ENCODE measurements at regions not wholly inside any gene's neighbourhood (a gene's known extent, or its start where the extent isn't known, plus 50 kb on each side); places are given as distances from the start of the nearest gene placed in this dataset.
A peak's percentile ranks its signal among the peaks of the same experiment; 100 is the strongest.
"Not testable (repeated sequence)": the region's sequence is repeated elsewhere in the genome, so short reads cannot be mapped to it uniquely, and the experiment has no call there.

DNA sequence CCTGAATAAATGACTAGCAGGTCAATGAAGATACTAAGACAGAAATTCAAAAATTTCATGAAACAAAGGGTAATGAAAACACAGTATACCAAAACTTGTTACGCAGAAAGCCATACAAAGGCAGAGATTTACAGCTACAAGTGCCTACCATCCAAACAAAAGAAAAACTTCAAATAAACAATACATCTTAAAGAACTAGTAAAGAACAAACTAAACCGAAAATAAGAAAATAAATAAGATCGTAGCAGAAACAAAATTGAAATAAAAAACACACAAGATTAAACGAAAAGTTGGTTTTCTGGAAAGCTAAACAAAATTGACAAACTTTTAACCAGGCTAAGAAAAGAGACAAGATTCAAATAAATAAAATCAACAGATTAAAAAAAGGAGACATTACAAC is 51.5 kb downstream of the VPREB1 start:
- not testable (repeated sequence) for DNase-seq

GRCh38 chr22:22297159-22297793 is 52.7 kb downstream of the VPREB1 start:
- DNase-seq, result not testable (repeated sequence)

DNA sequence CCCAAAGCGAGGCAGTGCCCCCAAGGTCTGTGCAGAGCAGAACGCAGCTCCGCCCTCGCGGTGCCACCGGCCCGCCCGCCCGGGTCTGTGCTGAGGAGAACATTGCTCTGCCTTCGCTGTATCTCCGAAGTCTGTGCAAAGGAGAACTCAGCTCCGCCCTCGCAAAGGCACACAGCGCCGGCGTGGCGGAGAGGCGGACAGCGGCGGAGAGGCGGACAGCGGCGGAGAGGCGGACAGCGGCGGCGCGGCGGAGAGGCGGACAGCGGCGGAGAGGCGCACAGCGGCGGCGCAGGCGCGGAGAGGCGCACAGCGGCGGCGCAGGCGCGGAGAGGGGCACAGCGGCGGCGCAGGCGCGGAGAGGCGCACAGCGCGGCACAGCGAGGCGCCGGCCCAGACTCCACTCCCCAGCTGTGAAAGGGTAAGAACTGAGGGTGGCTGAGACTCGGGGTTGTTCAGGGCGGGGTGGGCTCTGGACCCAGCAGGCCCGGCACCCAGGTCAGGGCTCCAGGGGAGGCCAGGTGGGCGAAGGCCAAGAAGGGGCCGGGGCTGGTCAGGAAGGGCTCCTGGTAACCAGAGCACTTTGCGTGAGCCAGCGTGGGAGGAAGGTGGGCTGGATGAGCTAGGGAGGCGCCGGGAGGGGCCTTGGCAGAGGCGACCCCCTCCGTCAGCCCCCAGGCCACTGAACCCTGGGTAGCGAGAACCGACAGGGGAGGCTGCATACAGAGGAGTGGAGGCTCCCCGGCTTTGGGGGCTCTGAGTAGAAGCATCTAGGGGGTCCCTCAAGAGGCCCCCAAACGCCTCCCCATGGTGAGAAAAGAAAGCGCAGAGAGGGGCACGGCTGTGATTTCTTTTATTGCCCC is 53.4 kb downstream of the VPREB1 start:
- DNase-seq, result peak; percentile 24

- DNase-seq, result not testable (repeated sequence)
Observed at GRCh38 chr22:22298654-22299009, 54.0 kb downstream of the VPREB1 start.

GRCh38 chr22:22300511-22300910 is 55.9 kb downstream of the VPREB1 start:
- not testable (repeated sequence) for DNase-seq

DNA sequence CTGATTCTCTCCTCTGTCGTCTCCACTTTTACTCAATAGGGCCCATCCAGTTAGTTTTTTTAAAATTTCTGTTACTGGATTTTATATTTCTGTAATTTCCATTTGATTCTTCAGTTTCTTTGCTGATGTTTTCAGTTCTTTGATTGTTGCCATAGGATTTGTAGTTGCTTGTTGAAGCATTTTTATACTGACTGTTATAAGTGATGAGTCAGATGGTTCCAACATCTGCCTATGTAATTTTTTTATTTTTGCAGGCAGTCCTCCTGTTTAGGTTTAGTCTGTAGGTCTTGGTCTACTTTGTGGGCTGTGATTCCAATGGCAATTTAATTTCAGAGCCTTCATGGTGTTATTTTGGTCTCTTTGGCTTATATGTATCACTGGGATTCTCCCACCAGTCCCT is 56.4 kb downstream of the VPREB1 start:
- DNase-seq, result not testable (repeated sequence)

DNA sequence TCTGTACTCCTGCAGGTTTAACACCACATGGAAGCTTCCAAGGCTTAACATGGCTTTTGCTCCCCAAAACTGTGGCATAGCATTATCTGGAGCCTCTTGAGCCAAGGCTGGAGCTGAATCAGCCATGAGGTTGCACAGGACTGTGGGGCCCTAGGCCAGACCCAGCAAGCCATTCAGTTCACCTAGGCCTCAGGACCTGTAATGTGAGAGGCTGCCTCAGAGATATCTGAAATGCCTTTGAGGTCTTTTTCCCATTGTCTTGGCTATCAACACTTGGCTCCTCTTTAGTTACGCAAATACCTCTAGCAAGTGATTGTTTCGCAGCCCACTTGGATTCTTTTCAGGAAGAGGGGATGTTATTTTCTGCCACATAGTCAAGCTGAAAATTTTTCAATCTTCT is 72.0 kb downstream of the VPREB1 start:
- no peak for DNase-seq

- DNase-seq, result no peak
Observed at GRCh38 chr22:22318723-22319465, 74.3 kb downstream of the VPREB1 start.

- DNase-seq, result peak; percentile 38
Observed at GRCh38 chr22:22321743-22322611, 77.4 kb downstream of the VPREB1 start.

DNA sequence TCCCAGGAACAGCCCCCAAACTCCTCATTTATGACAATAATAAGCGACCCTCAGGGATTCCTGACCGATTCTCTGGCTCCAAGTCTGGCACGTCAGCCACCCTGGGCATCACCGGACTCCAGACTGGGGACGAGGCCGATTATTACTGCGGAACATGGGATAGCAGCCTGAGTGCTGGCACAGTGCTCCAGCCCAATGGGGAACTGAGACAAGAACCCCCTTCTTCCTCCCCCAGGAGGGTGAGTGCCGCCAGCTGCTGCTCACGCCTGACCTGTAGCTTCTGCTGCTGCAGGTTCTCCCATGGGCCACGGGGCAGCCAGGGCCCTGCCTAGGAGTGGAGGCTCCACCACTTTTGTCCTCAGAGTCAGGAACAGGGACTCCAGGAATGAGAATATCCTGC is 78.2 kb downstream of the VPREB1 start:
- DNase-seq, result no peak

GRCh38 chr22:22327723-22328122 is 83.1 kb downstream of the VPREB1 start:
- no peak for DNase-seq

- DNase-seq, result no peak
Observed at GRCh38 chr22:22329792-22330191, 85.2 kb downstream of the VPREB1 start.

- DNase-seq, result not testable (repeated sequence)
Observed at GRCh38 chr22:22335640-22336039, 91.1 kb downstream of the VPREB1 start.

DNA sequence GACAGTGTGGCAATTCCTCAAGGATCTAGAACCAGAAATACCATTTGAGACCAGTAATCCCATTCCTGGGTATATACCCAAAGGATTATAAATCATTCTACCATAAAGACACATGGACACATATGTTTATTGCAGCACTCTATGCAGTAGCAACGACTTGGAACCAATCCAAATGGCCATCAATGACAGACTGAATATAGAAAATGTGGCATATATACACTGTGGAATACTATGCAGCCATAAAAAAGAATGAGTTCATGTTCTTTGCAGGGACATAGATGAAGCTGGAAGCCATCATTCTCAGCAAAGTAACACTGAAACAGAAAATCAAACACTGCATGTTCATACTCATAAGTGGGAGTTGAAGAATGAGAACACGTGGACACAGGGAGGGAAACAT is 91.7 kb downstream of the VPREB1 start:
- not testable (repeated sequence) for DNase-seq

- not testable (repeated sequence) for DNase-seq
Observed at GRCh38 chr22:22338778-22339177, 94.2 kb downstream of the VPREB1 start.

DNA sequence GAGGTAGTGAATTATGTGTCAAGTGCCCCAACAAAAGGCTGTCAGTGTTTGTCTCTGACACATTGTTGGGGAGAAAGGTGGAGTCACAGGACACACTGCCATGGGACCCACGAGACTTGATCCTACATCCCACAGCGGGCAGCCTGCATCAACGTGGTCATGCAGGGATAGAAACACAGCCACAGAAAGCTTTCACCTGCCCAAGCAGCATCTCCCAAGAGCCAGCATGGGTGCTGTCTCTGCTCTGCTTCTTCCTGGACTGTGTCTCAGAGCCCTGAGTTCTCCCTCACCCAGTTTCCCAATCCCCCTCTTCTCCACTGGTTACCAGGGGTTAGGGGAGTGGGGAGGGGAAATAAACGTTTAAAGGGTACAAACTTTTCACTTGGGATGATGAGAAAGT is 97.2 kb downstream of the VPREB1 start:
- no peak for DNase-seq

GRCh38 chr22:22342697-22343580 is 98.4 kb downstream of the VPREB1 start:
- DNase-seq, result no peak

DNA sequence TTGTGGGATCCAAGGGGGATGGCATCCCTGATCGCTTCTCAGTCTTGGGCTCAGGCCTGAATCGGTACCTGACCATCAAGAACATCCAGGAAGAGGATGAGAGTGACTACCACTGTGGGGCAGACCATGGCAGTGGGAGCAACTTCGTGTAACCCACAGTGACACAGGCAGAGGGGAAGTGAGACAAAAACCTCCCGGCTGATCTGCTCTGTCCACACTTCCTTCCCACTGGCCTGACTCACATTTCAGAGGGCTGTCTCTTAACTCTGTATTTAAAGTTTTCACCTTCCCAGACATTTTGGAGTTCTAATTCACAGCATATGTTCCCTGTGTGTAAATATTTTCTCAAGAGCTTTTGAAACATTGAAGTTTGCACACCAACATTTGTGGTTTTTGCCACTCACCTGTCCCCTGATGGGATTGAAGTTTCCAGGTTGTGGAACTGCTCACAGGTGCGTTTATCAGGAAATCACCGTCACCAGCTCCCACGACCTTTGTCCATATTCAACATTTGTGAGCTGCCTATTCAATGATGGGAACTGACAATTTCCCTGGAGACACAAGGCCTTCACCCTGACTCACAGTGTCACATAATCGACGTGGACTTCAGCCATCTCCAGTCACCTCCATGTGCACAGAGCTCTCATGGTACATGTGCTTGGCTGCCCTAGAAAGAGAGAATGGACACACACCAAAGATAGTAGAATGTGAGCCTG is 99.2 kb downstream of the VPREB1 start:
- DNase-seq, result no peak

GRCh38 chr22:22344430-22344829 is 99.8 kb downstream of the VPREB1 start:
- DNase-seq, result no peak

GRCh38 chr22:22345781-22346180 is 101.2 kb downstream of the VPREB1 start:
- DNase-seq, result no peak

Measured in amniotic stem cell (primary cell).